ENCODE measurements at regions not wholly inside any gene's neighbourhood (a gene's known extent, or its start where the extent isn't known, plus 50 kb on each side); places are given as distances from the start of the nearest gene placed in this dataset.
"Not testable (repeated sequence)": the region's sequence is repeated elsewhere in the genome, so short reads cannot be mapped to it uniquely, and the experiment has no call there.

GRCh38 chr18:35836932-35837331 is 135.5 kb upstream of the RMP24 start:
- Mint-ChIP-seq H3K4me1 (ENCODE audit: low read depth in 2 of 2) (no peaks in the 10 kb centered on the region), H3K27ac (no peak overlapping the region), H3K36me3 (peaks cover 3% of the 10 kb centered on the region), H3K27me3 (peaks cover 18 to 38% of the 10 kb centered on the region in 2 donors), H3K4me3 (no peak overlapping the region), H3K9me3 (peaks cover 5% of the 10 kb centered on the region)
- DNase-seq (ENCODE audit: low spot score) (no peak), ATAC-seq (no peak)

- Mint-ChIP-seq H3K4me3 (no peak overlapping the region), H3K27ac (no peak overlapping the region), H3K4me1 (ENCODE audit: low read depth in 2 of 2) (no peaks in the 10 kb centered on the region), H3K36me3 (no peaks in the 10 kb centered on the region), H3K27me3 (peaks cover 16 to 38% of the 10 kb centered on the region in 2 donors), H3K9me3 (no peaks in the 10 kb centered on the region)
- ATAC-seq (no peak), DNase-seq (ENCODE audit: low spot score) (no peak)
Observed at GRCh38 chr18:35837922-35838496, 134.5 kb upstream of the RMP24 start.

DNA sequence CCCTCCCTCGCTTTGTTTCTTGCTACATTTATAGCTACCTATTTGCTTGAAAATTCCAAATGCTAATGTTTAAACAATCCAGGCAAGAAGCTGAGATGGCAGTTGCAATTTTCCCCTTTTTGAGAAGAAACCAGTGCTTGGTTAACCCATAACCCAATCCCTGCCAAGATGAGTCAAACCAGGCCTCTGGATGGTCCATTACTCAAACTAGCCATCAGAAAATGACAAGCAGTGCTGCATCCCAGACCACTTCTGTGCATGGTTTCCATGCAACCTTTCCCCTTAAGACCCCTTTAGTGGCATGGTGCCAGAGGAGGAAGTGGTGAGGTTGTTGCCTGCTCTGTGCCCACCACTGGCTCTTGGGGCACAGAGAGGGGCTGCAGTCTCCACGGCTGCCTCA is 131.2 kb upstream of the RMP24 start:
- Mint-ChIP-seq H3K27me3 (peaks cover 26 to 44% of the 10 kb centered on the region in 2 donors), H3K9me3 (no peaks in the 10 kb centered on the region), H3K4me3 (no peak overlapping the region), H3K36me3 (no peaks in the 10 kb centered on the region), H3K27ac (no peak overlapping the region), H3K4me1 (ENCODE audit: low read depth in 2 of 2) (no peaks in the 10 kb centered on the region)
- peak in 1 of 2 donors; percentile 45 for ATAC-seq
- no peak for DNase-seq (ENCODE audit: low spot score)

GRCh38 chr18:35842536-35842935 is 129.9 kb upstream of the RMP24 start:
- H3K4me1 Mint-ChIP-seq (ENCODE audit: low read depth in 2 of 2), result no peaks in the 10 kb centered on the region
- no peak overlapping the region for H3K27ac Mint-ChIP-seq
- peaks cover 26 to 42% of the 10 kb centered on the region in 2 donors for H3K27me3 Mint-ChIP-seq
- no peak overlapping the region for H3K4me3 Mint-ChIP-seq
- ATAC-seq, result no peak
- H3K36me3 Mint-ChIP-seq, result no peaks in the 10 kb centered on the region
- DNase-seq (ENCODE audit: low spot score), result no peak
- no peaks in the 10 kb centered on the region for H3K9me3 Mint-ChIP-seq

DNA sequence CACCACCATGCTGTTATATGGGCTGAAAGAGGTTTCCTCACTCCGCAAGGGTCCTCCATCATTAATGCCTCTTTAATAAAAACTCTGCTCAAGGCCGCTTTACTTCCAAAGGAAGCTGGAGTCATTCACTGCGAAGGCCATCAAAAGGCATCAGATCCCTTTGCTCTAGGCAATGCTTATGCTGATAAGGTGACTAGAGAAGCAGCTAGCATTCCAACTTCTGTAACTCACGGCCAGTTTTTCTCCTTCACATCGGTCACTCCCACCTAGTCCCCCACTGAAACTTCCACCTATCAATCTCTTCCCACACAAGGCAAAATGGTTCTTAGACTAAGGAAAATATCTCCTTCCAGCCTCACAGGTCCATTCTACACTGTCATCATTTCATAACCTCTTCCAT is 124.2 kb upstream of the RMP24 start:
- not testable (repeated sequence) for DNase-seq (ENCODE audit: low spot score); H3K4me3 Mint-ChIP-seq; H3K27ac Mint-ChIP-seq; H3K9me3 Mint-ChIP-seq; H3K4me1 Mint-ChIP-seq (ENCODE audit: low read depth in 2 of 2); ATAC-seq; H3K36me3 Mint-ChIP-seq
- peaks cover 16 to 29% of the 10 kb centered on the region in 2 donors for H3K27me3 Mint-ChIP-seq

DNA sequence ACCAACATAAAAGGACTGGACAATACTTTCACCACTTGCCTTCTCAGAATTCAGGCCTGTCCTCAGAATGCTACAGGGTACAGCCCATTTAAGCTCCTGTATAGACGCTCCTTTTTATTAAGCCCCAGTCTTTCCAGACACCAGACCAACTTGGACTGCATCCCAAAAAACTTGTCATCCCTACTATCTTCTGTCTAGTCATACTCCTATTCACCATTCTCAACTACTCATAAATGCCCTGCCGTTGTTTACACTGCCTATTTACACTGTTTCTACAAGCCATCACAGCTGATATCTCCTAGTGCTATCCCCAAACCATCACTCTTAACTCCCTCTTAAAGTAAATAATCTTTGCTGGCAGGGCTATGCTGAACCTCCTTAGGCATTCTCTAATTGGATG is 123.2 kb upstream of the RMP24 start:
- not testable (repeated sequence) for H3K27ac Mint-ChIP-seq; H3K4me1 Mint-ChIP-seq (ENCODE audit: low read depth in 2 of 2); H3K4me3 Mint-ChIP-seq; DNase-seq (ENCODE audit: low spot score); ATAC-seq; H3K9me3 Mint-ChIP-seq; H3K36me3 Mint-ChIP-seq
- peaks cover 15 to 29% of the 10 kb centered on the region in 2 donors for H3K27me3 Mint-ChIP-seq

GRCh38 chr18:35851286-35851970 is 121.1 kb upstream of the RMP24 start:
- DNase-seq (ENCODE audit: low spot score) (no peak), ATAC-seq (no peak)
- H3K27me3 Mint-ChIP-seq, result peaks cover 7 to 20% of the 10 kb centered on the region in 2 donors
- H3K4me1 Mint-ChIP-seq (ENCODE audit: low read depth in 2 of 2), result no peaks in the 10 kb centered on the region
- H3K27ac Mint-ChIP-seq, result no peak overlapping the region
- H3K9me3 Mint-ChIP-seq, result no peaks in the 10 kb centered on the region
- H3K36me3 Mint-ChIP-seq, result no peaks in the 10 kb centered on the region
- H3K4me3 Mint-ChIP-seq, result no peak overlapping the region

DNA sequence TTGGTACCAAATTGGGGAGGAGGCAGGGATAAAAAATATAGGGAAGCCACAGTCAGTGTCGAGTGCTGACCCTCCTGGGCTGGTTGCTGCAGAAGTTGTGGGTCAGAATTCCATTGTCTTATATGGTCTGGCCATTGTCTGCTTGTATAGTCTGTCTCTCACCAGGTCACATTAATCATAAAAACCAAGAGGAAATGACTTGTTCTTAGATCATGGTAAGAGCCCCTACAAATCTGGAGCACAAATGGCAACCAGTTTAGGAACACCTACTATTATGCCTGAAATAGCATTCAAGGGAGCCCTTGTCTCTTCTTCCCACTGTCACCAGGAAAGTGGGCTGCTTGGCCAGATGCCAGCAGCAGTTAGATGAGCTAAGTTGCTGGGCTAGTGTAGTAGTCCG is 119.7 kb upstream of the RMP24 start:
- ATAC-seq, result no peak
- no peak for DNase-seq (ENCODE audit: low spot score)
- H3K27ac Mint-ChIP-seq, result no peak overlapping the region
- H3K4me3 Mint-ChIP-seq, result no peak overlapping the region
- H3K4me1 Mint-ChIP-seq (ENCODE audit: low read depth in 2 of 2), result no peaks in the 10 kb centered on the region
- peaks cover 7 to 20% of the 10 kb centered on the region in 2 donors for H3K27me3 Mint-ChIP-seq
- no peaks in the 10 kb centered on the region for H3K36me3 Mint-ChIP-seq
- no peaks in the 10 kb centered on the region for H3K9me3 Mint-ChIP-seq

GRCh38 chr18:35854095-35854494 is 118.4 kb upstream of the RMP24 start:
- H3K9me3 Mint-ChIP-seq, result no peaks in the 10 kb centered on the region
- no peaks in the 10 kb centered on the region for H3K36me3 Mint-ChIP-seq
- ATAC-seq (no peak), DNase-seq (ENCODE audit: low spot score) (no peak)
- no peak overlapping the region for H3K27ac Mint-ChIP-seq
- H3K4me3 Mint-ChIP-seq, result no peak overlapping the region
- no peaks in the 10 kb centered on the region for H3K4me1 Mint-ChIP-seq (ENCODE audit: low read depth in 2 of 2)
- peaks cover 7 to 24% of the 10 kb centered on the region in 2 donors for H3K27me3 Mint-ChIP-seq

GRCh38 chr18:35856178-35856577 is 116.3 kb upstream of the RMP24 start:
- Mint-ChIP-seq H3K4me1 (ENCODE audit: low read depth in 2 of 2) (no peaks in the 10 kb centered on the region), H3K9me3 (no peaks in the 10 kb centered on the region), H3K4me3 (no peak overlapping the region), H3K27me3 (peaks cover 10 to 25% of the 10 kb centered on the region in 2 donors), H3K36me3 (no peaks in the 10 kb centered on the region), H3K27ac (no peak overlapping the region)
- DNase-seq (ENCODE audit: low spot score) (no peak), ATAC-seq (no peak)

DNA sequence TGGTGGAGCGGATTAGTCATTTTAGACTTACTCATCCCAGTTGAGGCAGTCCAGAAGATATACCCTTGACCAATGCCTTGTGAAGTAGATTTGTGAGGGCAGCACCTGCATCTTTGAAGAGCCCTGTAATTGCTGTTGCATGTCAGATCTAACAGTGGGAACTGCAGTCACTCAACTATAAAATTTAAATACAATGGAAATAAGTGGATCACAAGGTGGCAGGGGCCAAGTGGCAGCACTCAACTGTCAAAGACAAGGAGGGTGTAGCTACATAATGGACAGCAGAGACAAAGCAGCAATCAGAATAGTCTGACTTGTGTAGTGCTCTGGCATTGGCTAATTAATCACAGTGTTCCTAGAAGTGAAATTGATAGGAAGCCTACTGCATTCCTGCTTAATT is 115.8 kb upstream of the RMP24 start:
- H3K36me3 Mint-ChIP-seq; H3K4me1 Mint-ChIP-seq (ENCODE audit: low read depth in 2 of 2); H3K9me3 Mint-ChIP-seq; ATAC-seq; H3K4me3 Mint-ChIP-seq; H3K27ac Mint-ChIP-seq; DNase-seq (ENCODE audit: low spot score): not testable (repeated sequence)
- H3K27me3 Mint-ChIP-seq, result peaks cover 10 to 23% of the 10 kb centered on the region in 2 donors

DNA sequence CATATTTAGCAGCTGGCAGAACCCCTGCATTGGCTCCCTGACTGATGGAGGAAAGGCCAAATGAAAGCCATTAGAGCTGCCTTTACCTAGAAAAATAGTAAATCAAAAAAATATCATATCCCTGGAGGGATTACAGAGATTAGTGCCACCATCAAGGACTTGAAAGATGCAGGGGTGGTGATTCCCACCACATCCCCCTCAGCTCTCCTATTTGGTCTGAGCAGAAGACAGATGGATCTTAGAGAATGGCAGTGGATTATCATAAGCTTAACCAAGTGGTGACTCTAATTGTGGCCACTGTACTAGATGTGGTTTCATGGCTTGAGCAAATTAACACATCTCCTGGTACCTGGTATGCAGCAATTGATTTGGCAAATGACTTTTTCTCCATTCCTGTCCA is 114.9 kb upstream of the RMP24 start:
- H3K27me3 Mint-ChIP-seq, result peaks cover 12 to 21% of the 10 kb centered on the region in 2 donors
- not testable (repeated sequence) for H3K4me1 Mint-ChIP-seq (ENCODE audit: low read depth in 2 of 2); H3K4me3 Mint-ChIP-seq; DNase-seq (ENCODE audit: low spot score); H3K36me3 Mint-ChIP-seq; ATAC-seq; H3K9me3 Mint-ChIP-seq; H3K27ac Mint-ChIP-seq

GRCh38 chr18:35861367-35862118 is 110.9 kb upstream of the RMP24 start:
- peaks cover 3% of the 10 kb centered on the region in 2 donors for H3K4me1 Mint-ChIP-seq (ENCODE audit: low read depth in 2 of 2)
- peaks cover 5 to 10% of the 10 kb centered on the region in 2 donors for H3K27me3 Mint-ChIP-seq
- H3K9me3 Mint-ChIP-seq, result no peaks in the 10 kb centered on the region
- no peak for DNase-seq (ENCODE audit: low spot score)
- H3K36me3 Mint-ChIP-seq, result no peaks in the 10 kb centered on the region
- H3K27ac Mint-ChIP-seq, result no peak overlapping the region
- peak in 1 of 2 donors; percentile 52 for ATAC-seq
- H3K4me3 Mint-ChIP-seq, result no peak overlapping the region

GRCh38 chr18:35862119-35862640 is 110.3 kb upstream of the RMP24 start:
- DNase-seq (ENCODE audit: low spot score) (no peak), ATAC-seq (no peak)
- peaks cover 3% of the 10 kb centered on the region in 2 donors for H3K4me1 Mint-ChIP-seq (ENCODE audit: low read depth in 2 of 2)
- no peak overlapping the region for H3K4me3 Mint-ChIP-seq
- peaks cover 5 to 10% of the 10 kb centered on the region in 2 donors for H3K27me3 Mint-ChIP-seq
- H3K9me3 Mint-ChIP-seq, result no peaks in the 10 kb centered on the region
- no peaks in the 10 kb centered on the region for H3K36me3 Mint-ChIP-seq
- H3K27ac Mint-ChIP-seq, result no peak overlapping the region
